GM18873 (cell line): ENCODE measurements at regions not wholly inside any gene's neighbourhood (a gene's known extent, or its start where the extent isn't known, plus 50 kb on each side); places are given as distances from the start of the nearest gene placed in this dataset.
A peak's percentile ranks its signal among the peaks of the same experiment; 100 is the strongest.
"Not testable (repeated sequence)": the region's sequence is repeated elsewhere in the genome, so short reads cannot be mapped to it uniquely, and the experiment has no call there.

ENCODE experiments used
- ATAC-seq: cut with Tn5 transposase; IDR thresholded peaks from one replicate; pipeline ENCODE4 v1.9.1; 2021; ENCODE audit warnings: mild to moderate bottlenecking, moderate library complexity, moderate number of reproducible peaks; ENCODE audit not compliant: unreplicated experiment, low FRiP score

GRCh38 chr17:15802917-15803316 lies 70.8 kb downstream of the TBC1D26 start:
- not testable (repeated sequence) for ATAC-seq

- ATAC-seq = not testable (repeated sequence)
Observed at GRCh38 chr17:15806825-15807224, 74.7 kb downstream of the TBC1D26 start.

- not testable (repeated sequence) for ATAC-seq
Observed at GRCh38 chr17:15813388-15813787, 81.3 kb downstream of the TBC1D26 start.

GRCh38 chr17:15814003-15814402 lies 81.9 kb downstream of the TBC1D26 start:
- not testable (repeated sequence) for ATAC-seq

GRCh38 chr17:15817861-15818260 lies 85.8 kb downstream of the TBC1D26 start:
- ATAC-seq = not testable (repeated sequence)

- ATAC-seq = not testable (repeated sequence)
Observed at GRCh38 chr17:15822280-15822679, 90.2 kb downstream of the TBC1D26 start.

GRCh38 chr17:15828727-15829314 lies 96.7 kb downstream of the TBC1D26 start:
- ATAC-seq = not testable (repeated sequence)

GRCh38 chr17:15830221-15830620 lies 98.1 kb downstream of the TBC1D26 start:
- not testable (repeated sequence) for ATAC-seq

GRCh38 chr17:15831182-15831581 lies 99.1 kb downstream of the TBC1D26 start:
- ATAC-seq = peak; percentile 87

GRCh38 chr17:15832921-15833480 lies 100.9 kb downstream of the TBC1D26 start:
- ATAC-seq = not testable (repeated sequence)

- not testable (repeated sequence) for ATAC-seq
Observed at GRCh38 chr17:15833890-15834289, 101.8 kb downstream of the TBC1D26 start.

GRCh38 chr17:15835481-15835880 lies 103.4 kb downstream of the TBC1D26 start:
- not testable (repeated sequence) for ATAC-seq

- not testable (repeated sequence) for ATAC-seq
Observed at GRCh38 chr17:15836249-15836982, 104.3 kb downstream of the TBC1D26 start.

- ATAC-seq = not testable (repeated sequence)
Observed at GRCh38 chr17:15836991-15837390, 104.9 kb downstream of the TBC1D26 start.

GRCh38 chr17:15847447-15848229 lies 97.3 kb upstream of the ADORA2B start:
- not testable (repeated sequence) for ATAC-seq

GRCh38 chr17:15849054-15849453 lies 95.9 kb upstream of the ADORA2B start:
- not testable (repeated sequence) for ATAC-seq

- ATAC-seq = not testable (repeated sequence)
Observed at GRCh38 chr17:15850071-15850470, 94.9 kb upstream of the ADORA2B start.

- ATAC-seq = not testable (repeated sequence)
Observed at GRCh38 chr17:15850687-15851086, 94.2 kb upstream of the ADORA2B start.

GRCh38 chr17:15852863-15853262 lies 92.1 kb upstream of the ADORA2B start:
- ATAC-seq = not testable (repeated sequence)

- not testable (repeated sequence) for ATAC-seq
Observed at GRCh38 chr17:15856191-15856590, 88.7 kb upstream of the ADORA2B start.

- ATAC-seq = not testable (repeated sequence)
Observed at GRCh38 chr17:15856745-15857144, 88.2 kb upstream of the ADORA2B start.
